Stimulated activated CD8-positive, alpha-beta memory T cell treated with anti-CD3 and anti-CD28 coated beads, Interleukin-12 subunit alpha, Interleukin-12 subunit beta, amount 100 ng/mL, for 24 hours (primary cell): ENCODE measurements at regions not wholly inside any gene's neighbourhood (a gene's known extent, or its start where the extent isn't known, plus 50 kb on each side); places are given as distances from the start of the nearest gene placed in this dataset.

Experiments
- DNase-seq: peaks from one replicate; pipeline ENCODE4 v3.0.0-alpha.2; 2020; ENCODE audit errors: extremely low read depth

DNA sequence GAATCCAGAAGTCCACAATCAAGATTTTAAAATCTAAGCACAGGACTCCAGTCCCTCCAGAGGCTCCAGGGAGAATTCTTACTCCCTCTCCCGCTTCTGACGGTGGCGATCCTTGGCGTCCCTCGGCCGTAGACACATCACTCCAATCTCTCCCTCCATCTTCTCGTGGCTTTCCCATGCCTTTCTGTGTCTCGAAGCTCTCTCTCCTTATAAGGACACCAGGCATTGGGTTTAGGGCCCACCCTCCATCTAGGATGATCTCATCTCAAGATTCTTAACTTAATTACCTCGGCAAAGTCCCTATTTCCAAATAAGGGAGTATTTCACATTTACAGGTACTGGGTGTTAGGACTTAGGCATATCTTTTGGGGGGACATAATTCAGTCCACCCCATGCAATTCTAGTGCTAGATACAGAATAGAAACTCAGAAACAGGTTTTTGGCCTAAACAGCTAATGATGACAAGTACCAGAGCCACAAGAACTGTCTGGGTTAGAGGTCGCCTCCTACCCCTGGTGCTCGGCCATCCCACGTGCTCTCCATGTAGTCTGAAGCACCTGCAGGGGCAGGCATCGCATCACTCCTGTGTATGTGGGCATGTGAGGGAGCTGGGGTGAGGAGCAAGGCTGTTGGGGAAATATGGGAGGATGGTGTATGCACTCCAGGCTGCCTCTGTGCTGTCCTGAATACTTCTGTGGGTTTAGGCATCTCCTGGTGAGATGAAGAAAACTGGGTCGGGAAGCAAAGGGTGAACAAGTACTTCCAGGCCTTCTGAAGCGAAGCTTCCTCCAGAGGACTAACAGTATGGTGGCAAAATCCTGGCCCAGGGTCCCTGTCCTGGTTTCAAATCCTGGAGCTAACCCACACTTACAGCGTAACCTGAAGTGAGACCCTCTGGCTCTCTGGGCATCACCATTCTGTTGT, 298.3 kb upstream of the ZMIZ1 start:
- no peak for DNase-seq

DNA sequence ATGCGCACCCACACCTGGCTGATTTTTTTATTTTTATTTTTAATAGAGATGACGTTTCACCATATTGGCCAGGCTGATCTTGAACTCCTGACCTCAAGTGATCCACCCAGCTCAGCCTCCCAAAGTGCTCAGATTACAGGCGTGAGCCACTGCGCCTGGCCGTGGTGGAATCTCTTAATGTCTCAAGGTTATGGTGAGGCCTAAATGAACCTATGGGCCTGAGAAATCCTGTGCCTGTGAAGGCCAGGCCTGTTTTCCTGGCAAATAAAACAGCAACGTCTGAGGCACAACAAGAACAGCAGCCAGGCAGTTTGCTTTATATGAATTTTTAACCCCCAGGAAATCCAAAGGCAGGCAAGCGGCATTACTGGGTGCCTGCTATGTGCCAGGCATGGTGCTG, 297.5 kb upstream of the ZMIZ1 start:
- no peak for DNase-seq

DNA sequence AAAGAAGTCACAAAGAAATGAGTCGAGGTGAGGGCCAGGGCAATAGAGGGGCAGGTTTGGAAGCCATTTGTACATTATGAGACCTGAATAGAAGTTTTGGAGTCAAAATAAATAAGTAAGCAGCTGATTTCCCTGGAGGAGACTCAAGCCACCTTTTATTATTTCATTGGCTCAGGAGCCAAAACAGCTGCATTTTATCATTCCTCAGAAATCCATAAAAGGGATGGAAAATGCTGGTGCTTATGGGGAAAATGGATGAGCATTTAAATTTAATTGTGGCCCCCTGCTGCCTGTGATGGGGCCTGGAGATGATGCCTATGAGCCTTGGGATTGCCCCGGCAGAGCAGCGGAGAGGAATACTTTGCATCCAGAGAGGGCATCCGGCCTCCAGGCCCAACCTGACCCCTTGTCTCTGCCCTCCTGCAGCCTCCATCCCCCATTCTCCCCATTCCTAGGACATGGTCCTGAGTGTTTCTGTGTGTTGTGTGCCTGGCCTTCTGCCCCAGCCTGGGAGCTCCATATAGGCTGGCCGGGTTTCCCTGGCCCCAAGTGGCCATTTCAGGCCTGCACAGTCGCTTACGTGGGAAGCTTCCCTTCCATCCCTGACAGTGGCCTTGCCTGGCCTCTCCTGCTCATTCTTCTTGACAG, 296.8 kb upstream of the ZMIZ1 start:
- DNase-seq: no peak

DNA sequence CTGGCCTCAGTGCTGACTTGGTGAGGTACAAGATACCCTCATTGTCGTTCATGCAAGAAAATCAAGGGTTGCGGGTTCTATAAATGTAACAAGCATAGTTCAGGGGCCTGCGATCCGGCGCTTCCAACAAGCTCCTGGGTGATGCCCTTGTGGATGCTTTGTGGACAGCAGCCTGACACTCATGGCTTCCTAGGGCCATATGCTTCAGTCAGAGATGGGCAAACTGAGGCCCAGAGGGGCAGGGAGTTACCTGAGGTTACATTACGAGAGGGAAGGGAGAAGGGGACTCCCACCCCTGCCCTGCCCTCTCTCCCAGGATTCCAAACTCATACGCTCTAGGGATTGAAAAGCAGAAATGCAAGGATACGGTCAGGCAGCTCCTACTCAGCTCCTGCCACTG, 296.3 kb upstream of the ZMIZ1 start:
- DNase-seq: no peak

DNA sequence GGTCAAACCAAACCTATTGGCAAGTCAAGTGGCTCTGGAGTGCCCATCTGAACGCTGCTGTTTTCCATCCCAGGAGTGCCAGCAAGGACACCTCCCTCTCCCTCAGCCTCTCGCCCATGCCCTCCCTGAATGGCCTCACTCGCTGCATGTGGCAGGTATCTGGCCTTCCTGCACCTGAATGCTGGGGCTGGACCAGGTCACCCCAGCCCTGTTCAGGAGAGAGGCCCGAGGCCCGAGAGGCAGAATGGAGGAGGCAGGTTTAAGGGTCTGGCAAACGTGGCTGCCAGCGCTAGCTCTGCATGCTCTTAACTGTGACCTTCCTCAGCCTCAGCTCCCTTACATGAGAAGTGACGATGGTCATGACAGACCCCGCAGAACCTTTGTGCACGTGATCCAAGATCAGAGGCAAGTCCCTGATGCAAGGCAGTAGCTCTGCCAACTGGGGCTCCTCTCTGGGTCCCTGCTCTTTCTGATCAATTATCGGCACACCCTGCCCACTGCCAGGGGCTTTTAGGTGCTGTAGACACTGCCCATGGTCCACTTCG, 295.7 kb upstream of the ZMIZ1 start:
- DNase-seq: no peak

DNA sequence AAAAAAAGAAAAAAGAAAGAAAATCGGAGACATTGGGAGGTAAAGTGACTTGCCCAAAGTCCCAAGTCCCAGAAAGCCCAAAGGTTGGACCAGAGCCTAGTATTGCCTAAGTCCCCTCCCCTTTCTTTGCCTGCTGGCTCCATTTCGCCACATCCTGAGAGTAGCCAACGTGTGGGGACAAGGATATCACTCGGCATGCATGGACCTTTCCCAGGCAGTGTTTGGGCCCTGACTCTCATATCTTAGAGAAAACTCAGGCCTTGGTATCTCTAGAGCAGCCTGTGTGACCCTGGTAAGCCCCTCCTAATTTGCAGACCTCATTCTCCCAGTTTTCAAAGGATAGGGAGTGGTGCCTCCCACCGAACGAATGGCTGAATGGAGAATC, 294.2 kb upstream of the ZMIZ1 start:
- DNase-seq: no peak

DNA sequence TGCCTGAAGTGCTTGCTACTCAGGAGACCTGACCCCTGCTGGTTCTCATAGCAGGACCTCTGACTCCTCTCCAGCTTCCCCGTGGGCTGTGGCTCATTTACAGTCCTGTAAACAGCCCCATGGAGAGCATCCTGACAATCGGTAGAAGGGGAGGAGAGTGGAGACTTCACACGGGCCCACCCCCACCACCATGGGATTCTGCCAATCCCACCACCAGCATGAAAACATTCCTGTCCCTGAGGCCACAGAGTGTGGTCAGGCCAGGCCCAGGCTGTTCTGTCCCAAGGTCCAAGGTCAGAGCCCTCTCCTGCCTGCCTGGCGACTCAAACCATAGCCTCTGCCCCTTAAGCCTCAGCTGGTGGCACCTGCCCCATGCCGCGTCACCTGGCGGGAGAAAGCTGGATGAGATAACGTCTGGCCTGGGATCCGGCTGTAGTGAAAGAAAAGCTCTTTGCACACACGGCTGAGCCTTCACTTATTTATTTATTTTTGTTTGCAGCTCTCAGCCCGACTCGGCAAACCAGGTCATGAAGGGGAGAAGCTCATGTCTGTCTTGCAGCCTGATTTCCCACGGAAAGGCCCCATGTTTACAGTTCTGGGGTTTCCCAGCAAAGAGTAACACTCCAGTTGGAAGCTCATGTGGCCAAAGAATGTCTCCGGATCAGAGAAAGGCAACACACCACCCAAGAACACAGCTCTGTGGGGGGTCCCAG, 293.6 kb upstream of the ZMIZ1 start:
- no peak for DNase-seq

DNA sequence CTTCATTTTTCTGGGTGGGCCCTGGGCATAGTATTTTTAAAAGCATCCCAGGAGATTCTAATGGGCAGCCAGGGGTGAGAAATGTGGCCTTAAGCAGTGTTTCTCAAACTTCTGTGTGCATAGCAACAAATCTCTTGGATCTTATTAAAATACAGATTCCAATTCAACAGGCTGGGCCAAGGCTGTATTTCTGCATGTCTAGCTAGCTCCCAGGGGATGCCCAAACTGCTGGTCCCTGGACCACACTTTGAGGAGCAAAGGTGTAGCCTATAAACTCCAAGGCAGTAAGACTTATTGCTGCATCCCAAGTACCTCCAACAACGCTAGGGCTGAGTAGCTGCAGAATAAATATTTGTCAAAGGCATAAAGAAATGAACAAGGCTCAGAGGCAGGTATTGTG, 292.9 kb upstream of the ZMIZ1 start:
- DNase-seq: no peak

DNA sequence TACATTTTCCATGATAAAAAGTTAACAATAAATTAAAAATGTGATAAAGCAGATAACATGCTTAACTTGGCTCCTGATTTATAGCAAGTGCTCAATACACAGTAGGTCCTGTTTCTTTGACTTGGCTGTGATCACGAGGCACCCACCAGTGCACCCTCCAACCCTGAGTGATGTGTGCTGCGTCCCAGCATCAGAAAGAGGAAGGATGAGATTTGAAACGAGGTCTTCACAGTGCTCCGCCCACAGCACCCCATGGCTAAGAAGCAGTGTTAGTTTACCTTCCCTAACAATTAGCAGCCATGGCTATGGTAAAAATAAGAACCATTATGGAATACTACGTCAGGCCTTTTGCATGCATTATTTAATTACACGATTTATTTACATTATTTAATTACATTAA, 292.0 kb upstream of the ZMIZ1 start:
- no peak for DNase-seq

DNA sequence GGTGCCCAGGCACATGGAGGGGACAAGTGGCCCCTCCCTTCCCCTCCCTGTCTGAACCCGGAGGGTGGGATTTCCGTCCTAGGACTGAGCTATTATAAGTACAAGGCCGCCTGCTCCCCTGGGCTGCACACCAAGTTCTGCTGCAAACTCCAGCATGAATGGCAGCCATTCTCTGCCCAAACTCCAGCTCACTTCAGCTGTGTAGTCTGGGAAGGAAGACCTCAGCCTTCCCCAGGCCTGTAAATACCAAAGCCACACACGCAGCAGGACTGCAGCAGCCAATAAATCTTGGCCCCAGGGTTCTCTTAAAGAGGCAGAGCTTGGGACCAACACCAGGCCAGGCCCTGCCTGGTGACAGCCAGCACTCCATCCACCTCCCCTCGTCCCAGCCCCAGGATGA, 291.3 kb upstream of the ZMIZ1 start:
- DNase-seq: no peak

DNA sequence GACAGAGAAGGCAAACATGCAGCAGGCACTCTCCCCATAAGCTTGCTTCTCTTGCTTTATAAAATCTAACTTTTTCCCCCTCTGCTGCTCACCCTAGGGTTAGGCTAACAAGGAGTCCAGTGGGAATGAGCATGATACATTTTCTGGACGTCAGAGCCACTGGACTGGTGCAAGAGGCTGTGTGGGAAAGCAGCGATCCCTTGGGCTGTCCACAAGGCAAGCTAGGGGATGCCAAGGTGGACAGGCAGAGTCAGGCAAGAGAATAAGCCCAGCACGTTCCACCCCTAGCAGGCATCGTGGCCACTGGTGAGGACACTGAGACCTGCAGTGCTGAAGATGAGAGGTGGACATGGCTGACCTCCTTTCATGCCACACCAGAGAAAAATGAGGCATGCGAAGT, 290.9 kb upstream of the ZMIZ1 start:
- DNase-seq: no peak

DNA sequence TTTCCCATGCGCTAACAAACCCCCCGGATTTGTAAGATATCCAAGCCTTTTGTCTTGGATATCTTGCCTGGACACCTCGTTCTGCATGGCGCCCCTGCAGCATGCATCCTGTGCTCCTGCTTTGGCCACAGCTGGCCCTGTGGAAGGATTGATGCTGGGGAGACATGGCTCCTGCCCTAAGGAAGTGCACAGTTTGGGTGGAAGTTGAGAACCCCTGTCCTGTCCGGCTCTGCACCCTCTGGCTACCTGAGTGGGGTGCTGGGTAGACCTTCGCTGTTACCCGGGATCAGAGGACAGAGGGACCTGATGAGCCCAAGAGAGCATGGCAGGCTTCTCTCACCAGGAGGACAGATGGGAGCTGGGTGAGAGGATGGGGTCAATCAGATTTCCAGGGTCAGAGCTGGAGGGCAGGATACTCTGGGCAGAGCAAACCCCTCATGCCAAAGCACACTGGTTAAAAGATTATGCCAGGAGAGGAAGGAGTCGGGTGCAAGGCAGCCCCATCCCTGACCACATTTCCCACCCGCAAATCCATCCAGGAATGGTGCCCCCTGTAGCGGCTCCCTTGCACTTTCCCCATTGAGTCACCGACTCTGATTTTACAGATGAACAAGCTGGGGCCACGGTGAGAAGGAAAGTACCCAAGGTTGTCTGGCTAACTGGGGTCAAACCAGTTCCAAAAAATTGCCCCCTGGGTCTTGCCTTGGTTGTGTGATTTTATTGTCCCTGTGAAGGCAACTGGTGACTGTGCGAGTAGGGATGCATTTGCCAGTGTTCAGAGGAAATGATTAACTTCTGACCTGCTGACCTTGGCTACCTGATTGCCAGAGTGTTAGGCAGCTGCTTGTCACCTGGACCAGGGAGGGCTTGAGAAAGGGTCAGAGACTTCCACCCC, 290.1 kb upstream of the ZMIZ1 start:
- DNase-seq: no peak

DNA sequence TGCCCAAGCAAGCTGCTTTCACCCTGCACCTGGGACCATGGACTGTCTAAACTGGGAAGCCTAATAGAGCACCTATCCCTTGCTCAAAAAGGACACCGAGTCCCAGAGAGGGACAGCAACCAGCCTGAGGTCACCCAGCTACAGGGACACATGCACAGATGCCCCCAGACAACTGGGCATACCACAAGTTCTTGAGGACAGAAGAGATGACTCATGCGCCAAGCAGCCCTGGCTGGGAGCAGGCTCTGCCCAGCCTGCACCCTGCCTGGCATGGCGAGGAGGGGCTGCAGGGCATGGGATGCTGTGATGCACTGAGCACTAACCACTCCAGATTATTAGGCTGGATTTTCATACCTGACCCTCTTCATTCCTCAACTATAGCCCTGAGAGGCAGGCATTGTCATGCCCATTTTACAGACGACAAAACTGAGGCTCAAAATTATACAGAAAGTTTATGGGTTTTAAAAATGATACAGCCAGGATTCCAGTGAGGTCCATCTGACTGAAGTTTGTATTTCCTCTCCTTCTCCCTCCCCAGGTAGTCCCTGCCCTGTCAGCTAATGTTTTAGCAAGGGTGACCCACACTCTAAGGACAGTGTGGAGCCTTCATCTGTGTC, 289.3 kb upstream of the ZMIZ1 start:
- DNase-seq: no peak

DNA sequence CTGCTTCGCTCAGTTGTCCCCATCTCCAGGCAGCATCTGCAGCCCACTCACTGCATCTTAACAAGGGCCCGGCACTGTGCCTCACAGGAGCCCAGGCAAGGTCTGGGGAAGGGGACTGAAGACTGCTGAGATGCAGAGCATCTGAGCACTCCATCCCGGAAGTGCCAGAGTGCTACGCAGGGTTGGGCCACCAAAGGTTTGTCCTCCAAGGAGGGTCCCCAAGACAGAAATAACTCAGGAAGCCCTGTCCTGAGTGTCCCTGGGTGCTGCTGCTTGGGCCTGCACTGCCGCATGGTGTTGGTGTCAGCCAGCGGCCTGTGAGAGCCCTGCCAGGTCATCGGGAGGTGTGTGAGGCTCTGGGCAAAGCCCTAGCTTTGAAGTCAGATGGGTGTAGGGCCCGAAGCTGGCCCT, 288.2 kb upstream of the ZMIZ1 start:
- DNase-seq: no peak

DNA sequence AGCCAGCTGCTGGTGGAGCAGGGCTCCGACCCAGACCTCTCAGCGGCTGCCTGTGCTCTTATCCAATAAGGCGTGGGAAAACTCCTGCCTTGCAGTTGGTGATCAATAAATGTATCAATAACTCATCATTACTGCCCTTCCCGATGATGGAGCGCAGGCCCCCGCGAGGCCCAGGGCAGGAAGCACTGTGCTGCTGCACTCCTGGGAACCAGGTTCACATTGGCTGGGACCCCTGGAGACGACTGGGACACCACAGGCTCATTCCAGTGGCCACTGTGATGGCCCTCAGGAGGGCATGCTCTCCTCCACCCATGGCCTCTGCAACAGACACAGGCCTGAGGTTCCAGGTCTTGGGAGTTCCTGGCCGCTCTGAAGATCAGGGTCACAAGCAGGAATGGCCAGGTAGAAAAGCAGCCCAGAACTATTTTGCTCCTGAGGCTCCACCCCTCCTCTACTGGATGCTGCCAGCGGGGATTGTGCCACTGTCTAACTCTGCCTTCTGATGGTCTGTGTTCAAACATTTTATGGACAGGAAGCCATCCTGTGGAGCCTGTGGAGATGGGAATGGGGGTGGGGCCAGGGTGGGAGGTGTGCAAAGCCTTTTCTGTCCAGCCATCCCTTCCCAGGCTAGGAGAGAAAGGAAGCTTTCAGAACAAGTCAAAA, 287.4 kb upstream of the ZMIZ1 start:
- no peak for DNase-seq

DNA sequence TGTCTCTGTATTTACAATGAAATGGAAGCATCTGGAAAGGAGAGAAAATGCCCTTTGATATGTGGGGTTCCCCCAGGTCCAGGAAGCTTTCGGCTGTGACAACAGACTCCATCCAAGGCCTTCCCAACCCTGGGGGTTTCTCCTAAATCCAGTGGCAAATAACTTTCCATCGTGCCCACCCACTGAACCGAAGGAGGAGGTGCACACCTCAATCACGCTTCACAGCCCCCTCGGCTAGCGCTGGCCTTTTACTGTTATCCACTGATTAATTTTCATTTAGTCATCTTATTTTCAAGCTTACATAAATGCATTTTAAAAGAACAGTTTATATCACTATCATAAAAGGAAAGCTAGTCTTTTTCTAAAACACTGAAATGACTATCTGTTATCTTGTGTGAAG, 286.8 kb upstream of the ZMIZ1 start:
- DNase-seq: no peak

DNA sequence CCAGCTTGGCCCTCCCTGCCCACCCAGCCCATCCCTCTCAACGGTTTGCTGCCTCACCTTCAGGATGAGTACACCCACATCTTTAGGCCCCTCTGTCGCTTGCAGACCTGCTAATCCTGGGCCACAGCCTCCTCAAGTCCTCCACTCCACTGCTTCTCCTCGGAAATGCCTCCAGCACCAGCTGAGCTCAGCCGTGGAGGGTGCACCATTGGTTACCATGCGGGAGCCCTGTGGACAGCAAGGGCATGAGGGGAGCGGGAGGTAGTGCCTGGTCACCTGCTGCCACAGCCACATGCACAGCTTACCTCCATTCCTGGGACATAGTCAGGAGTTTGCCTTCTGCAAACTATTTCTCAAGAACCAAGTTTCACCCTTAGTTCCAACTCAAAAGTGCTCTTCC, 286.3 kb upstream of the ZMIZ1 start:
- no peak for DNase-seq

DNA sequence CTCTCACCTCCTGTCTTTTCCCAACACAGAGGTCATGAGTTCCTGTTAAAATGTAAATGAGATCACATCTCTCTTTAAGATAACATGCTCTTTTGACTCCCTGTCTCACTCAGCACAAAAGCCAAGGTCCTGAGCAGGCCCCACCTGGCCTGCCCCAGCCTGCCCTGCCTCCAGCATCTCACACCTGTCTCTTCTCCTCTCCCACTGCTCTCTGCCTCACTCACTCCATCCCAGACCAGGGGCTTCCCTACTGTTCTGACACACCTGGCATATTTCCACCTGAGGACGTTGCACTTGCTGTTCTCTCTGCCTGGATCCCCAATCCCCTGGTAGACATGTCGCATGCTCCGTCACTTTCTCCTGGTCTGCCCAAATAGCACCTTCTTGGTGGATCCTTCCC, 285.0 kb upstream of the ZMIZ1 start:
- DNase-seq: no peak

DNA sequence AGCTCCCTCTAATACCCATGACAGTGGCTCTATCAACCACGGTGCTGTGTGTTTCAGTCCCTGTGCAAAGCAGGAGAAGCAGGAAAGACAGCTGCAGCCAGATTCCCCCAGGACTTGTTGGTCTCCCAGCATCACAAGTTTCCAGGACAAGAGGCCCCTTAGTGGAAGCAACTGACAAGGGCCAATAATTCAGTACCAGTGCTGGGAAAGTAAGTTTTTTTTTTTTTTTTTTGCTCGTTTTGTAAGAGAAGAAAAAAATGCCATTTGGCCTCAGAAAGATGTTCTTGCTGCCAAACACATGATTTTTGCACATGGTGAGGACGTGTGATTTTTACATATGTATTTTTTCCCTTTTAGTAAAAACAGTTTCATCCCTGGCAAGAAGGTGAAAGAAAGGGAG, 284.2 kb upstream of the ZMIZ1 start:
- DNase-seq: no peak

DNA sequence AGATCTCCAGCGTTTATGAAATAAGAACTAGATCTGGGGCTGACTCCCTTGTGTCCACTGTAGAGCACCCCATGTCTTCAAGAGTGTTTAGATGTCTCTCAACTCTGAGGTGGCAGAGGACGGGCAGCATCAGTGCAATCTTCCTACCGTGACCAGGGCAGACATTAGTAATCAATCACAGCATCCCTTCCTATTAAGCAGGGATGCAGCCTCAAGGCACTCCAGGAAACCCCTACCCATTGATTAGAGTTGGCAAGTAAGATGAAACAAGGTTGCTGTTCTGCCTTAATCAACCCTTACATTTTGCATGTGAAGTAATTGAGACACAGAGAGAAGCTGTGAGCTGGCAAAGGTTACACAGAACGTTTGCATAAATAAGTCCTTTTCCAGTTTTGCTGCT, 283.7 kb upstream of the ZMIZ1 start:
- DNase-seq: no peak

DNA sequence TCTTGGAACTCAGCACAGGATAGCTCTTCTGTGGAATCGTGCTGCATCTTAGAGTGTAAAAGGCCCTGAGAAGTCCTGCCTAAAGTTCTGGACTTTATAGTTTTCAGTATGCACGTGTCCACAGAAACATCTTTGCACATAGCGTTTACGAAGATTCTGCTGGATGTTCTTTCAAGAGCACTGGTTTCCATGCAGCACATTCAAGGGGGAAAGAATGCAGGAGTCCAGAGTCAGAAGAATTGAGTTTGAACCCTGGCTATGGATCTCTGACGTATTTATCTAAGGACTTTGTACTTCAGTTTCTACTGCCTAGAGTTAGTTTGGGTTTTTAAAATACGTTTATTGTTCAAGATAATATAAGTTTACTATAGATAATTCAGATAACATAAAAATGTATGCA, 282.8 kb upstream of the ZMIZ1 start:
- DNase-seq: no peak
